Naive thymus-derived CD4-positive, alpha-beta T cell (primary cell): ENCODE measurements at regions not wholly inside any gene's neighbourhood (a gene's known extent, or its start where the extent isn't known, plus 50 kb on each side); places are given as distances from the start of the nearest gene placed in this dataset.
"Not testable (repeated sequence)": the region's sequence is repeated elsewhere in the genome, so short reads cannot be mapped to it uniquely, and the experiment has no call there.

Experiments
- ATAC-seq: fragments of 150-1000 bp; cut with Tn5 transposase; 2 replicates; pipeline ENCODE4 v1.10.0; 2021; ENCODE audit warnings: mild to moderate bottlenecking, moderate library complexity
- CTCF ChIA-PET: fragments of 350-600 bp; sonication (Branson Sonifier 250); formaldehyde crosslinking; loops from one replicate; lab custom pipeline; 2021; ENCODE audit warnings: antibody characterized with exemption; lab: Charles Lee
- POLR2A ChIA-PET: fragments of 350-600 bp; sonication (Branson Sonifier 250); formaldehyde crosslinking; loops from one replicate; lab custom pipeline; 2021; ENCODE audit warnings: antibody characterized with exemption, inconsistent platforms; lab: Charles Lee
- DNase-seq, 9 donors: peaks; one replicate each; pipeline versions ENCODE4 v3.0.0 to v3.0.0-alpha.2; 2020 to 2022; ENCODE audit warnings: mixed read lengths in 1 of 9
- H3K27ac ChIP-seq: one replicate; pipeline ENCODE4 v1.7.0; 2013; ENCODE audit warnings: mild to moderate bottlenecking, low read depth, low read length, moderate library complexity
- H3K27me3 ChIP-seq, 2 donors: one replicate each; pipeline ENCODE4 v1.7.0; 2013; ENCODE audit warnings: low read length in 2 of 2, mild to moderate bottlenecking in 2 of 2, moderate library complexity in 2 of 2; ENCODE audit not compliant: control insufficient read depth in 2 of 2, insufficient read depth in 2 of 2
- H3K36me3 ChIP-seq, 3 experiments: 1 replicate in 2 of 3; 2 replicates in 1 of 3; pipeline ENCODE4 v1.7.0; 2013; ENCODE audit warnings: low read length in 3 of 3, mild to moderate bottlenecking in 3 of 3, moderate library complexity in 1 of 3; ENCODE audit not compliant: insufficient read depth in 3 of 3, control insufficient read depth in 2 of 3
- H3K4me1 ChIP-seq, 2 donors: one replicate each; pipeline ENCODE4 v1.7.0; 2013; ENCODE audit warnings: low read length in 2 of 2, mild to moderate bottlenecking in 2 of 2, moderate library complexity in 1 of 2; ENCODE audit not compliant: control insufficient read depth in 2 of 2, insufficient read depth in 2 of 2
- H3K4me3 ChIP-seq: 2 replicates; pipeline ENCODE4 v1.7.0; 2013; ENCODE audit warnings: mild to moderate bottlenecking, low read length
- H3K9me3 ChIP-seq, 3 experiments: 1 replicate in 2 of 3; 2 replicates in 1 of 3; pipeline ENCODE4 v1.7.0; 2013; ENCODE audit warnings: low read length in 3 of 3; ENCODE audit not compliant: control insufficient read depth in 2 of 3
- H3K27ac Mint-ChIP-seq, 9 donors: one replicate each; pipeline ENCODE4 v1.8.0; 2020 to 2022; ENCODE audit warnings: mixed read lengths in 9 of 9, mild to moderate bottlenecking in 8 of 9, moderate library complexity in 5 of 9, inconsistent platforms in 2 of 9
- H3K27me3 Mint-ChIP-seq, 5 donors: one replicate each; pipeline ENCODE4 v1.8.0; 2021 to 2022; ENCODE audit warnings: mixed read lengths in 5 of 5, mild to moderate bottlenecking in 1 of 5
- H3K36me3 Mint-ChIP-seq, 5 donors: one replicate each; pipeline ENCODE4 v1.8.0; 2020 to 2022; ENCODE audit warnings: mixed read lengths in 5 of 5, mild to moderate bottlenecking in 3 of 5, inconsistent platforms in 1 of 5
- H3K4me1 Mint-ChIP-seq, 7 donors: one replicate each; pipeline ENCODE4 v1.8.0; 2020 to 2022; ENCODE audit warnings: mixed read lengths in 7 of 7, mild to moderate bottlenecking in 3 of 7, inconsistent platforms in 1 of 7
- H3K4me3 Mint-ChIP-seq, 10 donors: one replicate each; pipeline ENCODE4 v1.8.0; 2020 to 2022; ENCODE audit warnings: mild to moderate bottlenecking in 10 of 10, mixed read lengths in 10 of 10, moderate library complexity in 6 of 10, inconsistent platforms in 2 of 10
- H3K9me3 Mint-ChIP-seq, 11 donors: one replicate each; pipeline ENCODE4 v1.8.0; 2020 to 2022; ENCODE audit warnings: mixed read lengths in 11 of 11, mild to moderate bottlenecking in 4 of 11, inconsistent platforms in 1 of 11, moderate library complexity in 1 of 11
- intact Hi-C, 2 donors: fragments of 100-400 bp; cut with micrococcal nuclease; formaldehyde crosslinking; loops; one replicate each; pipeline ENCODE4 v1.15.1; 2023

- no peaks in the 10 kb centered on the region for H3K36me3 Mint-ChIP-seq
- H3K27me3 Mint-ChIP-seq: no peaks in the 10 kb centered on the region
- Histone ChIP-seq H3K27me3 (no peaks in the 10 kb centered on the region), H3K36me3 (no peaks in the 10 kb centered on the region), H3K4me1 (no peaks in the 10 kb centered on the region), H3K27ac (no peak overlapping the region), H3K9me3 (no peaks in the 10 kb centered on the region), H3K4me3 (no peak overlapping the region)
- no peaks in the 10 kb centered on the region for H3K4me1 Mint-ChIP-seq
- intact Hi-C loops: no loop called here
- peaks cover 0 to 3% (median 0%) of the 10 kb centered on the region in 11 donors for H3K9me3 Mint-ChIP-seq
- POLR2A ChIA-PET: no interaction called here
- no peak overlapping the region for H3K27ac Mint-ChIP-seq
- ATAC-seq (no peak), DNase-seq (no peak)
- no peak overlapping the region for H3K4me3 Mint-ChIP-seq
- CTCF ChIA-PET: no interaction called here
Observed at GRCh38 chrX:46152756-46153155, 392.5 kb downstream of the ZNF674 start.

GRCh38 chrX:46151332-46151731 is 393.9 kb downstream of the ZNF674 start:
- CTCF ChIA-PET, H3K27ac Mint-ChIP-seq, H3K27me3 ChIP-seq, H3K27me3 Mint-ChIP-seq, H3K36me3 Mint-ChIP-seq, H3K4me3 Mint-ChIP-seq, H3K9me3 ChIP-seq, H3K9me3 Mint-ChIP-seq, H3K27ac ChIP-seq, intact Hi-C loops, POLR2A ChIA-PET, ATAC-seq, H3K4me3 ChIP-seq, H3K36me3 ChIP-seq, H3K4me1 Mint-ChIP-seq, DNase-seq, H3K4me1 ChIP-seq: not testable (repeated sequence)

GRCh38 chrX:46144566-46144965 is 400.7 kb downstream of the ZNF674 start:
- H3K9me3 Mint-ChIP-seq: peaks cover 0 to 5% (median 0%) of the 10 kb centered on the region in 11 donors
- POLR2A ChIA-PET: no interaction called here
- Histone ChIP-seq H3K4me3 (no peak overlapping the region), H3K9me3 (no peaks in the 10 kb centered on the region), H3K27me3 (no peaks in the 10 kb centered on the region), H3K4me1 (no peaks in the 10 kb centered on the region), H3K27ac (no peak overlapping the region), H3K36me3 (no peaks in the 10 kb centered on the region)
- peaks cover 0 to 1% (median 0%) of the 10 kb centered on the region in 7 donors for H3K4me1 Mint-ChIP-seq
- ATAC-seq (no peak), DNase-seq (no peak)
- CTCF ChIA-PET: no interaction called here
- no peak overlapping the region for H3K27ac Mint-ChIP-seq
- no peak overlapping the region for H3K4me3 Mint-ChIP-seq
- no peaks in the 10 kb centered on the region for H3K27me3 Mint-ChIP-seq
- intact Hi-C loops: no loop called here
- H3K36me3 Mint-ChIP-seq: no peaks in the 10 kb centered on the region

- ATAC-seq: no peak
Observed at GRCh38 chrX:46140272-46140671, 404.9 kb downstream of the ZNF674 start.

GRCh38 chrX:46130247-46130646 is 415.0 kb downstream of the ZNF674 start:
- no peaks in the 10 kb centered on the region for H3K4me1 Mint-ChIP-seq
- no peak overlapping the region for H3K27ac Mint-ChIP-seq
- H3K9me3 ChIP-seq: no peaks in the 10 kb centered on the region
- H3K4me3 ChIP-seq: no peak overlapping the region
- no peaks in the 10 kb centered on the region for H3K36me3 ChIP-seq
- peaks cover 0 to 6% (median 0%) of the 10 kb centered on the region in 5 donors for H3K27me3 Mint-ChIP-seq
- ChIA-PET POLR2A (no interaction called here), CTCF (no interaction called here)
- H3K27ac ChIP-seq: no peak overlapping the region
- intact Hi-C loops: no loop called here
- no peak for DNase-seq
- no peaks in the 10 kb centered on the region for H3K27me3 ChIP-seq
- no peak overlapping the region for H3K4me3 Mint-ChIP-seq
- no peaks in the 10 kb centered on the region for H3K36me3 Mint-ChIP-seq
- no peaks in the 10 kb centered on the region for H3K4me1 ChIP-seq
- H3K9me3 Mint-ChIP-seq: peaks cover 0 to 3% (median 0%) of the 10 kb centered on the region in 11 donors
- ATAC-seq: no peak

More at GRCh38 chrX:46140272-46140671, 404.9 kb downstream of the ZNF674 start:
- H3K4me3 Mint-ChIP-seq: no peak overlapping the region
- no peak overlapping the region for H3K27ac ChIP-seq
- no peaks in the 10 kb centered on the region for H3K36me3 ChIP-seq
- H3K27ac Mint-ChIP-seq: no peak overlapping the region
- H3K27me3 ChIP-seq: no peaks in the 10 kb centered on the region
- H3K27me3 Mint-ChIP-seq: no peaks in the 10 kb centered on the region
- no peak for DNase-seq
- intact Hi-C loops: no loop called here
- POLR2A ChIA-PET: no interaction called here
- H3K9me3 Mint-ChIP-seq: peaks cover 0 to 5% (median 0%) of the 10 kb centered on the region in 11 donors
- no peaks in the 10 kb centered on the region for H3K9me3 ChIP-seq
- peaks cover 0 to 1% (median 0%) of the 10 kb centered on the region in 7 donors for H3K4me1 Mint-ChIP-seq
- no peaks in the 10 kb centered on the region for H3K4me1 ChIP-seq
- CTCF ChIA-PET: no interaction called here
- no peaks in the 10 kb centered on the region for H3K36me3 Mint-ChIP-seq
- no peak overlapping the region for H3K4me3 ChIP-seq

- peaks cover 0 to 5% (median 0%) of the 10 kb centered on the region in 5 donors for H3K27me3 Mint-ChIP-seq
- POLR2A ChIA-PET: no interaction called here
- H3K27ac Mint-ChIP-seq: no peak overlapping the region
- no peaks in the 10 kb centered on the region for H3K27me3 ChIP-seq
- DNase-seq: no peak
- H3K36me3 ChIP-seq: no peaks in the 10 kb centered on the region
- ATAC-seq: no peak
- H3K9me3 ChIP-seq: no peaks in the 10 kb centered on the region
- no peak overlapping the region for H3K27ac ChIP-seq
- H3K36me3 Mint-ChIP-seq: no peaks in the 10 kb centered on the region
- H3K4me3 Mint-ChIP-seq: no peak overlapping the region
- peaks cover 0 to 6% (median 0%) of the 10 kb centered on the region in 7 donors for H3K4me1 Mint-ChIP-seq
- intact Hi-C loops: no loop called here
- no peak overlapping the region for H3K4me3 ChIP-seq
- CTCF ChIA-PET: no interaction called here
- no peaks in the 10 kb centered on the region for H3K4me1 ChIP-seq
- H3K9me3 Mint-ChIP-seq: peaks cover 0 to 4% (median 0%) of the 10 kb centered on the region in 11 donors
Observed at GRCh38 chrX:46125111-46125510, 420.1 kb downstream of the ZNF674 start.

GRCh38 chrX:46117234-46117633 is 428.0 kb downstream of the ZNF674 start:
- no peak overlapping the region for H3K4me3 Mint-ChIP-seq
- no peaks in the 10 kb centered on the region for H3K27me3 ChIP-seq
- DNase-seq: no peak
- H3K4me3 ChIP-seq: no peak overlapping the region
- no peaks in the 10 kb centered on the region for H3K4me1 ChIP-seq
- intact Hi-C loops: no loop called here
- H3K4me1 Mint-ChIP-seq: no peaks in the 10 kb centered on the region
- peaks cover 0 to 5% (median 0%) of the 10 kb centered on the region in 11 donors for H3K9me3 Mint-ChIP-seq
- H3K27ac Mint-ChIP-seq: no peak overlapping the region
- no peaks in the 10 kb centered on the region for H3K36me3 Mint-ChIP-seq
- ATAC-seq: no peak
- H3K27me3 Mint-ChIP-seq: peaks cover 0 to 5% (median 0%) of the 10 kb centered on the region in 5 donors
- ChIA-PET POLR2A (no interaction called here), CTCF (no interaction called here)
- H3K9me3 ChIP-seq: no peaks in the 10 kb centered on the region
- H3K27ac ChIP-seq: no peak overlapping the region
- H3K36me3 ChIP-seq: no peaks in the 10 kb centered on the region
